Adrenal gland (tissue), 5 donors: ENCODE measurements at regions not wholly inside any gene's neighbourhood (a gene's known extent, or its start where the extent isn't known, plus 50 kb on each side); places are given as distances from the start of the nearest gene placed in this dataset.
"Not testable (repeated sequence)": the region's sequence is repeated elsewhere in the genome, so short reads cannot be mapped to it uniquely, and the experiment has no call there.

Source experiments
- POLR2A ChIP-seq, 2 donors: fragments of 450-650 bp; IDR thresholded peaks; one replicate each; pipeline ENCODE4 v1.6.1; 2017; ENCODE audit warnings: antibody characterized with exemption in 2 of 2, mild to moderate bottlenecking in 2 of 2, moderate library complexity in 1 of 2
- TF ChIP-seq, protein P1 (sequence below), 6 experiments: fragments of 450-650 bp in 4 of 6; fragments of 200-600 bp in 2 of 6; sonication (generic) in 1 of 6; IDR thresholded peaks; 1 replicate in 5 of 6; 2 replicates in 1 of 6; pipeline versions ENCODE4 v1.5.1 to v1.8.0; 2016 to 2021; ENCODE audit warnings: antibody characterized with exemption in 6 of 6, mild to moderate bottlenecking in 2 of 6, moderate library complexity in 1 of 6
- donor health status: DM: no; HTN: no; CAD: no.

DNA sequence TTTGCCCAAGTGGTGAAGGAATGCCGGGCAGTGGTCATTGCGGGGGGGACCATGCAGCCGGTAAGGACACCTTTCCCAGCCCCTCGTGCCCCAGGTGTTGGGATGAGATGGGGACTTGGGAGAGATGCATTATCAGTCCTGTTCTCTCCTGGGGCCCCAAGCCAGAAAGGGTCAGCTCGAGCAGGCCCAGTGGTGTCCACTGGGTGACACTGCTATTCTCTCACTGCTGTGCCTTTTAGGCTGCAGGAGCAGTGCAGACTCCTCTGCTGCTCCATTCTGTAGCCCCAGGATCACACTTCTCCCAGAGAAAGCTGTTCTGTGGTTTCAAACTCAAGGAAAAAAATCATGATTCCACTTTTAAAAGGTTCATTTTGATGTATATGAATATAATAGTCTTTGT lies 99.1 kb upstream of the PZP start:
- TF ChIP-seq, protein P1, sequence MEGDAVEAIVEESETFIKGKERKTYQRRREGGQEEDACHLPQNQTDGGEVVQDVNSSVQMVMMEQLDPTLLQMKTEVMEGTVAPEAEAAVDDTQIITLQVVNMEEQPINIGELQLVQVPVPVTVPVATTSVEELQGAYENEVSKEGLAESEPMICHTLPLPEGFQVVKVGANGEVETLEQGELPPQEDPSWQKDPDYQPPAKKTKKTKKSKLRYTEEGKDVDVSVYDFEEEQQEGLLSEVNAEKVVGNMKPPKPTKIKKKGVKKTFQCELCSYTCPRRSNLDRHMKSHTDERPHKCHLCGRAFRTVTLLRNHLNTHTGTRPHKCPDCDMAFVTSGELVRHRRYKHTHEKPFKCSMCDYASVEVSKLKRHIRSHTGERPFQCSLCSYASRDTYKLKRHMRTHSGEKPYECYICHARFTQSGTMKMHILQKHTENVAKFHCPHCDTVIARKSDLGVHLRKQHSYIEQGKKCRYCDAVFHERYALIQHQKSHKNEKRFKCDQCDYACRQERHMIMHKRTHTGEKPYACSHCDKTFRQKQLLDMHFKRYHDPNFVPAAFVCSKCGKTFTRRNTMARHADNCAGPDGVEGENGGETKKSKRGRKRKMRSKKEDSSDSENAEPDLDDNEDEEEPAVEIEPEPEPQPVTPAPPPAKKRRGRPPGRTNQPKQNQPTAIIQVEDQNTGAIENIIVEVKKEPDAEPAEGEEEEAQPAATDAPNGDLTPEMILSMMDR (IDR thresholded peaks at IDR 0.05) = not testable (repeated sequence)
- TF ChIP-seq POLR2A (IDR thresholded peaks at IDR 0.05) = not testable (repeated sequence)
